Panc1 (cell line): ENCODE measurements at regions not wholly inside any gene's neighbourhood (a gene's known extent, or its start where the extent isn't known, plus 50 kb on each side); places are given as distances from the start of the nearest gene placed in this dataset.

Experiments
- CTCF ChIP-seq: fragments of 450-650 bp; IDR thresholded peaks from 2 replicates; pipeline ENCODE4 v1.5.1; 2017; ENCODE audit warnings: mild to moderate bottlenecking
- POLR2AphosphoS5 ChIP-seq: IDR thresholded peaks from 2 replicates; pipeline ENCODE4 v1.6.1; 2012; ENCODE audit warnings: mild to moderate bottlenecking, low read depth, low read length, moderate library complexity
- REST ChIP-seq, 2 experiments: IDR thresholded peaks; 2 replicates each; pipeline ENCODE4 v1.6.1; 2011 to 2012; ENCODE audit warnings: low read depth in 2 of 2, control low read depth in 1 of 2, low read length in 1 of 2, mild to moderate bottlenecking in 1 of 2, moderate library complexity in 1 of 2; ENCODE audit not compliant: insufficient read depth in 1 of 2

GRCh38 chr2:7899923-7900322 is 781.9 kb upstream of the ID2 start:
- TF ChIP-seq REST (IDR thresholded peaks at IDR 0.05; ENCODE audit: insufficient read depth in 1 of 2, low read depth in 2 of 2, low read length in 1 of 2) (no peak), CTCF (no peak), POLR2AphosphoS5 (no peak)
